GM18520 (cell line): ENCODE measurements at regions not wholly inside any gene's neighbourhood (a gene's known extent, or its start where the extent isn't known, plus 50 kb on each side); places are given as distances from the start of the nearest gene placed in this dataset.
"Not testable (repeated sequence)": the region's sequence is repeated elsewhere in the genome, so short reads cannot be mapped to it uniquely, and the experiment has no call there.

ENCODE experiments used
- ATAC-seq: cut with Tn5 transposase; IDR thresholded peaks from one replicate; pipeline ENCODE4 v1.9.1; 2021; ENCODE audit not compliant: unreplicated experiment

GRCh38 chr14:71552809-71553208 lies 379.4 kb upstream of the RGS6 start:
- ATAC-seq = no peak

- no peak for ATAC-seq
Measured at GRCh38 chr14:71553779-71554178, 378.4 kb upstream of the RGS6 start.

- no peak for ATAC-seq
Measured at GRCh38 chr14:71554323-71554722, 377.9 kb upstream of the RGS6 start.

DNA sequence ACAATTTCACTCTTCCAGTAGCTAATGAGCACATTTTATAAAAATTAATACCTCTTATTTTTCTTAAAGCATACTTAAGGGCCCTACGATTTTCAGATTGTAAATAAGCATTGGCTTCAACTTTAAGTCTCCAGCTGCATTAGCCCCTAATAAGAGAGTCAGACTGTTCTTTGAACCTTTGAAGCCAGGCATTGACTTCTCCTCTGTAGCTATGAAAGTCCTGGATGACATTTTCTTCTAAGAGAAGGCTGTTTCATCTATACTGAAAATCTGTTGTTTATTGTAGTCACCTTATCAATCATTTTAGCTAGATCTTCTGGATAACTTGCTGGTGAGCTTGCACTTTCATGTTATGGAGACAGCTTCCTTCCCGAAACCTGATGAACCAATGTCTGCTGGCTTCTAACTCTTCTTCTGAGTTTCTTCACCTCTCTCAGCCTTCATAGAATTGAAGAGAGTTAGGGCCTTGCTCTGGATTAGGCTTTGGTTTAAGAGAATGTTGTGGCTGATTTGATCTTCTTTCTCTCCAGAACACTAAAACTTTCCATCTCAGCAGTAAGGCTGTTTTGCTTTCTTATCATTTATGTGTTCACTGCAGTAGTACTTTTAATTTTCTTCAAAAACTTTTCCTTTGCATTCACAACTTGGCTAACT lies 377.1 kb upstream of the RGS6 start:
- ATAC-seq = peak; percentile 5

DNA sequence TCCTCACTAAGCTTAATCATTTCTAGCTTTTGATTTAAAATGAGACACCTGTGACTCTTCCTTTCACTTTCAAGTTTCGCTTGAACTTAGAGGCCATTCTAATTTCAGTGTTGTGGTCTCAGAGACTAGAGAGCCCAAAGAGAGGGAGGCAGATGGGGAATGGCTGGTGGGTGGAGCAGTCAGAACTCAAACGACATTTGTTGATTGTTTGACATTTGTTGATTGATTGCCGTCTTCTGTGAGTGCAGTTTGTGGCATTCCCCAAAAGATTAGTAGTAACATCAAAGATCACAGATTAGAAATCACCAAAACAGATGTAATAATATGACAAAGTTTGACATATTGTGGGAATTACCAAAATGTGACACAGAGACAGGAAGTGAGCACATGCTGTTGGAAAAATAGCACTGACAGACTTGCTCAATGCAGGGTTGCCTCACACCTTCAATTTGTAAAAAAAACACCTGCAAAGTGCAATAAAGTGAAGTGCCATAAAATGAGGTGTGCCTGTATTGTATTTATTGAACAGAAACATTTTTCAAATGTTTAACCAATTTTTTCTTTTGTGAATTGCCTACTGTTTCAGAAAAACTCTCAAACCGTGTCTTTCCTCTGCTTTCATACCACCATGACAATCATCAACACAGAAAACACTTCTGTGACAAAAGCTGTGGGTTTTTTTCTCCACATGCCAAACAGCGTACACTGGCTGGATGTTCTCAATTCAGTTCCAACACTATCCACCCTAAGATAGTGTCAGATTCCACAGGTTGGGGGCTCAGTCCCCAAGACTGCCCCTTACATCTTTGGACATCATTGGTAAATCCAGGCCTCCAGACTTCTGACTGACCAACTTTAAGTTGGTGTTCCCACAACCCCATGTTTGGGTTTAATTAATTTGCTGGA lies 376.3 kb upstream of the RGS6 start:
- peak; percentile 81 for ATAC-seq

GRCh38 chr14:71556730-71557129 lies 375.5 kb upstream of the RGS6 start:
- ATAC-seq = no peak

GRCh38 chr14:71557351-71557750 lies 374.9 kb upstream of the RGS6 start:
- no peak for ATAC-seq

- not testable (repeated sequence) for ATAC-seq
Measured at GRCh38 chr14:71558943-71559342, 373.3 kb upstream of the RGS6 start.

DNA sequence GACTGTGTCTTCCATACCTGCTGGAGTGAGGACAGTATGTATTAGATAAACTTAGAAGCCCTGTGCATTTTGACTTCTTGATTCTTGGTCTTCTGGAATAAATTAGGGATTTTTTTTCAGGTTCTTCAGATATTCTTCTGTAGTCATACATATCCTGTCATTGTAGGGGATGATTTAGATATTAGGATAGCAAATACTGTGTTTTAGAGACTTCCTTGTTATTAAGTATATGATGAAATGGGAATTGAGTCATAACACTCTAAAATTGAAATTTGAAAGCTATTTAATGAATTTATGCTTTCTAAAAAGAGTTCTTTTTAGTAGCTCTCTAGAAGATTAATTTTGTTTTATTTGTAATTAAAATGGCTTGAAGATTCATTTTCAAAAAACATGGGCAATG lies 371.5 kb upstream of the RGS6 start:
- ATAC-seq = no peak

GRCh38 chr14:71563492-71564153 lies 368.6 kb upstream of the RGS6 start:
- ATAC-seq = no peak

DNA sequence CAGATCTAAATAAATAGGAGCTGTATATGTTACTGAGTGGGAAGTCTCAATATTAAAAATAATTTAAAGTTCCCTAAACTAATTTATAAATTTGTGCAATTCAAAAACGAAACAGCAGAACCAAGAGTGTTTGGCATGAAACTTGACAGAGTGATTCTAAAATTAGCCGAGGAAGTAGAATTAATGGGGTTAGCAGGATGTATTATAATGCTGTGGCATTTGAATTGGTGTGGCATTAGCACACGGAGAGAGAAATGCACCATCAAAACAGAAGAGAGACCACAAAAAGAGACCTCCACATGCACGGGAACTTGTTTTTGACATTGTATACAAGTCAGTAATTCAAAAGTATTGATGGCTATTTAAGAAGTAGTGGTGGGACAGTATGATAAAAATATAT lies 366.0 kb upstream of the RGS6 start:
- peak; percentile 63 for ATAC-seq

GRCh38 chr14:71567499-71568133 lies 364.6 kb upstream of the RGS6 start:
- ATAC-seq = not testable (repeated sequence)

- no peak for ATAC-seq
Measured at GRCh38 chr14:71574976-71575375, 357.3 kb upstream of the RGS6 start.

DNA sequence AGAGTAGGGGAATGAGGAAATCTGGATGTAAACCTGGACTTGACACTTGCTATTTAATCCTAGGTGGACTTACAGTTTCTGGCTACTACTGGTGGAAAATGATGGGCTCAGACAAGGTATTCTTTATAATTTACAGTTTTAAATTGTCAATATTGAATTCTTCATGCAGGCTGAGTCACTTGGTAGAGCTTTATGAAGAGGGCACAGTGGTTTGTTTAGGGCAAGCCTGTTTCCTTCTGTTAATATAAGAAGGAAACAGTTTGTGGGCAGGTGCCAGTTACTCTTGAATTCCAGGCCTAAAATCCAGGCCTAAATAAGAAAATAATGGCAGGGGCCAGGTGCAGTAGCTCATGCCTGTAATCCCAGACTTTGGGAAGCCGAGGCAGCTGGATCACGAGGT lies 355.8 kb upstream of the RGS6 start:
- no peak for ATAC-seq

DNA sequence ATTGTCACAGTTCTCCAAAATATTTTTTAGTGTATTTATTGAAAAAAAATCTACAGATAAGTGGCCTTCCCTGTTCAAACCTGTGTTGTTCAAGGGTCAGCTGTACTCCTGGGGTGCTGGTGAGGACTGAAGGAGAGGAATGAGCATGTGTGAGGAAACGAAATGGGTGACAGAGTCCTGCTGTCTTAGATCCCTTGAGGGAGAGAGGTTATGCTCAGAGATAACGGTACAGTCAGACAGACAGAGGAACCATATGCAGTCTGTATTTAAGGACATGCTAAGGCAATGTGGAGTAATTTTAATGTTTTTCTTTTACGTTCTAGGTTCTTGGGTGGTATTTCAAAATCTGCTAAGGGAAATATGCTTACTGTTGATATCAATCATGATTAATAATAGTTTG lies 352.9 kb upstream of the RGS6 start:
- ATAC-seq = no peak

GRCh38 chr14:71582705-71583104 lies 349.5 kb upstream of the RGS6 start:
- no peak for ATAC-seq

DNA sequence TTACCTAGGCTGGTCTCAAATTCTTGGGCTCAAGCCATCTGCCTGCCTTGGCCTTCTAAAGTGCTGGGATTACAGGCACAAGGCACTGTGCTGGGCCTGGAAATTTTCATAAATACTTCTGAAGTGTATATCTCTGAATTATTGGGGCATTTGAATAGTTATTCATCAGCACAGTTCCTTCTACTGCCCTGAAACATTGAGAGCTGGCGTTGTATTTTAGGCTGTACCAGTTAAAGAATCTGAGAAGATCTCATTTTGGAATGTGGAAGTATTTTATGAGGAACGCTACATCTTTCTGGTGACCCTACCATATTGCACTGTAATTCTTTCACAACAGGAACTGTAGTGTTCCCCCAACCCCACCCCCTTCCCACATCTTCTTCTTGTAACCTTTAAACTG lies 349.0 kb upstream of the RGS6 start:
- no peak for ATAC-seq

DNA sequence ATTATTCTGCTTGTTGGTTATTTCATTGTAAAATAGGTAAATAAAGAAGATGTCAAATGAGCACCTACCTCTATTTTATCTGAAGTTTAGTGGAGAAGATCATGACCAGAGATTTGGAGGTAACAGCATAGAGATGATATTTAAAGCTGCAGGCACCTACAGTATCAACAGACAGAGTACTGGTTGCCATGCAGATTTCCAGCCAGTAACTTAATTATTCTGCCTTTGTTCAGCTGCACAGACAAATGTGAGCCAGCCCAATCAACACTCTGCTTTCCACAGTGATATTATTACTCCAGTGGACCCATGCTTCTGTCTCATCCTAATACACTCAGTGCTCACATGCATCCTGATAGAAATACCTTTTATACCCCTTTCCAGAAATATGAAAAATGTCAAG lies 348.5 kb upstream of the RGS6 start:
- ATAC-seq = no peak

GRCh38 chr14:71585361-71585760 lies 346.9 kb upstream of the RGS6 start:
- ATAC-seq = no peak

- ATAC-seq = no peak
Measured at GRCh38 chr14:71586131-71586897, 345.9 kb upstream of the RGS6 start.

GRCh38 chr14:71588028-71588427 lies 344.2 kb upstream of the RGS6 start:
- no peak for ATAC-seq
